H9 (cell line): ENCODE measurements at regions not wholly inside any gene's neighbourhood (a gene's known extent, or its start where the extent isn't known, plus 50 kb on each side); places are given as distances from the start of the nearest gene placed in this dataset.

Source experiments
- DNase-seq: peaks from one replicate; pipeline ENCODE4 v3.0.0-alpha.2; 2017
- H2AFZ ChIP-seq: one replicate; pipeline ENCODE4 v1.6.1; 2013; ENCODE audit warnings: mild to moderate bottlenecking, low read length, control low read depth, moderate library complexity
- H2AK5ac ChIP-seq: 2 replicates; pipeline ENCODE4 v1.6.1; 2013; ENCODE audit warnings: low read length, control low read depth, mixed read lengths; ENCODE audit not compliant: insufficient read length
- H2BK120ac ChIP-seq: one replicate; pipeline ENCODE4 v1.6.1; 2013; ENCODE audit warnings: low read depth, mild to moderate bottlenecking, low read length, control low read depth, inconsistent platforms; ENCODE audit not compliant: poor library complexity, severe bottlenecking
- H2BK12ac ChIP-seq: 2 replicates; pipeline ENCODE4 v1.6.1; 2013; ENCODE audit warnings: low read length, control low read depth, mixed read lengths, low read depth; ENCODE audit not compliant: insufficient read length
- H2BK15ac ChIP-seq: 2 replicates; pipeline ENCODE4 v1.6.1; 2013; ENCODE audit warnings: low read depth, low read length, control low read depth
- H2BK20ac ChIP-seq: one replicate; pipeline ENCODE4 v1.6.1; 2013; ENCODE audit warnings: low read depth, mild to moderate bottlenecking, low read length, control low read depth, inconsistent platforms; ENCODE audit not compliant: poor library complexity, severe bottlenecking
- H2BK5ac ChIP-seq: 2 replicates; pipeline ENCODE4 v1.6.1; 2013; ENCODE audit warnings: low read length, control low read depth, mixed read lengths; ENCODE audit not compliant: insufficient read length
- H3K14ac ChIP-seq: 2 replicates; pipeline ENCODE4 v1.6.1; 2013; ENCODE audit warnings: low read length, control low read depth; ENCODE audit not compliant: insufficient read depth
- H3K18ac ChIP-seq: 2 replicates; pipeline ENCODE4 v1.6.1; 2013; ENCODE audit warnings: low read depth, mild to moderate bottlenecking, mixed read lengths, low read length, control low read depth; ENCODE audit not compliant: insufficient read length
- H3K23ac ChIP-seq: 2 replicates; pipeline ENCODE4 v1.6.1; 2013; ENCODE audit warnings: low read length, control low read depth, mixed read lengths, low read depth; ENCODE audit not compliant: insufficient read length
- H3K23me2 ChIP-seq: 2 replicates; pipeline ENCODE4 v1.6.1; 2013; ENCODE audit warnings: low read depth, mild to moderate bottlenecking, mixed read lengths, low read length, control low read depth; ENCODE audit not compliant: insufficient read length, poor library complexity, severe bottlenecking
- H3K27ac ChIP-seq: 2 replicates; pipeline ENCODE4 v1.5.1; 2013; ENCODE audit warnings: low read length, control low read depth, mixed read lengths, low read depth; ENCODE audit not compliant: insufficient read length
- H3K27me3 ChIP-seq: 2 replicates; pipeline ENCODE4 v1.6.1; 2013; ENCODE audit warnings: low read length, control low read depth, inconsistent platforms; ENCODE audit not compliant: insufficient read depth
- H3K4ac ChIP-seq: 2 replicates; pipeline ENCODE4 v1.6.1; 2013; ENCODE audit warnings: low read depth, mild to moderate bottlenecking, control low read depth, inconsistent platforms, low read length, moderate library complexity
- H3K4me1 ChIP-seq: 2 replicates; pipeline ENCODE4 v1.6.1; 2013; ENCODE audit warnings: low read length, control low read depth, inconsistent platforms; ENCODE audit not compliant: insufficient read depth
- H3K4me2 ChIP-seq: 2 replicates; pipeline ENCODE4 v1.6.1; 2013; ENCODE audit warnings: low read length, control low read depth, mixed read lengths; ENCODE audit not compliant: insufficient read length, insufficient read depth
- H3K56ac ChIP-seq: 2 replicates; pipeline ENCODE4 v1.6.1; 2013; ENCODE audit warnings: low read depth, mild to moderate bottlenecking, mixed read lengths, low read length, control low read depth; ENCODE audit not compliant: insufficient read length
- H3K79me1 ChIP-seq: 2 replicates; pipeline ENCODE4 v1.6.1; 2013; ENCODE audit warnings: low read depth, mild to moderate bottlenecking, moderate library complexity, low read length, control low read depth, inconsistent platforms; ENCODE audit not compliant: insufficient read depth, poor library complexity, severe bottlenecking
- H3K79me2 ChIP-seq: 2 replicates; pipeline ENCODE4 v1.6.1; 2013; ENCODE audit warnings: low read length, control low read depth, inconsistent platforms; ENCODE audit not compliant: insufficient read depth
- H3K9ac ChIP-seq: 2 replicates; pipeline ENCODE4 v1.6.1; 2013; ENCODE audit warnings: low read length, control low read depth, mixed read lengths; ENCODE audit not compliant: insufficient read length; ENCODE audit errors: extremely low read depth
- H3K9me3 ChIP-seq: one replicate; pipeline ENCODE4 v1.6.1; 2013; ENCODE audit warnings: low read depth, low read length, inconsistent platforms; ENCODE audit not compliant: control insufficient read depth
- H3T11ph ChIP-seq: one replicate; pipeline ENCODE4 v1.6.1; 2013; ENCODE audit warnings: mild to moderate bottlenecking, low read length, control low read depth, inconsistent platforms
- H4K20me1 ChIP-seq: one replicate; pipeline ENCODE4 v1.6.1; 2013; ENCODE audit not compliant: control insufficient read depth, insufficient read length, insufficient read depth
- H4K5ac ChIP-seq: 2 replicates; pipeline ENCODE4 v1.6.1; 2013; ENCODE audit warnings: low read depth, mild to moderate bottlenecking, mixed read lengths, low read length, control low read depth; ENCODE audit not compliant: insufficient read length
- H4K8ac ChIP-seq: replicated peaks from 2 replicates; pipeline ENCODE4 v1.6.1; 2013; ENCODE audit warnings: low read length, control low read depth, mixed read lengths, low read depth; ENCODE audit not compliant: insufficient read length
- H4K91ac ChIP-seq: 2 replicates; pipeline ENCODE4 v1.6.1; 2013; ENCODE audit warnings: low read depth, mild to moderate bottlenecking, moderate library complexity, mixed read lengths, low read length, control low read depth; ENCODE audit not compliant: insufficient read length
- H3K27ac Mint-ChIP-seq, 3 experiments: 2 replicates in 2 of 3; 3 replicates in 1 of 3; pipeline ENCODE4 v1.8.0; 2020 to 2021; ENCODE audit warnings: mixed read lengths in 3 of 3, mild to moderate bottlenecking in 1 of 3, moderate library complexity in 1 of 3
- H3K27me3 Mint-ChIP-seq: 2 replicates; pipeline ENCODE4 v1.8.0; 2021; ENCODE audit warnings: low read depth, mild to moderate bottlenecking, moderate library complexity, mixed read lengths
- H3K36me3 Mint-ChIP-seq, 3 experiments: 2 replicates in 2 of 3; 3 replicates in 1 of 3; pipeline ENCODE4 v1.8.0; 2020 to 2021; ENCODE audit warnings: low read depth in 3 of 3, mixed read lengths in 3 of 3; ENCODE audit not compliant: insufficient read depth in 1 of 3
- H3K4me1 Mint-ChIP-seq, 2 experiments: 2 replicates each; pipeline ENCODE4 v1.8.0; 2020; ENCODE audit warnings: mixed read lengths in 2 of 2
- H3K4me3 Mint-ChIP-seq, 2 experiments: 2 replicates in 1 of 2; 3 replicates in 1 of 2; pipeline ENCODE4 v1.8.0; 2020 to 2021; ENCODE audit warnings: mild to moderate bottlenecking in 2 of 2, mixed read lengths in 2 of 2, moderate library complexity in 1 of 2
- H3K9me3 Mint-ChIP-seq, 2 experiments: 2 replicates in 1 of 2; 3 replicates in 1 of 2; pipeline ENCODE4 v1.8.0; 2020; ENCODE audit warnings: mild to moderate bottlenecking in 2 of 2, mixed read lengths in 2 of 2, moderate library complexity in 1 of 2
- WGBS: extraction: QIAGEN DNeasy Blood & Tissue Kit; methylation state at CpG from one replicate; pipeline ENCODE4 v1.1.7; 2013; ENCODE audit warnings: missing lambda C conversion rate, low lambda C conversion rate, mixed read lengths; ENCODE audit not compliant: insufficient read length; ENCODE audit errors: extremely low coverage; 5-methylcytosine and 5-hydroxymethylcytosine counted together
- TF ChIP-seq, protein P1 (sequence below): fragments of 200-600 bp; sonication (generic); conservative IDR thresholded peaks from 3 replicates; pipeline ENCODE4 v1.8.0; 2021; ENCODE audit warnings: antibody characterized with exemption, mild to moderate bottlenecking

DNA sequence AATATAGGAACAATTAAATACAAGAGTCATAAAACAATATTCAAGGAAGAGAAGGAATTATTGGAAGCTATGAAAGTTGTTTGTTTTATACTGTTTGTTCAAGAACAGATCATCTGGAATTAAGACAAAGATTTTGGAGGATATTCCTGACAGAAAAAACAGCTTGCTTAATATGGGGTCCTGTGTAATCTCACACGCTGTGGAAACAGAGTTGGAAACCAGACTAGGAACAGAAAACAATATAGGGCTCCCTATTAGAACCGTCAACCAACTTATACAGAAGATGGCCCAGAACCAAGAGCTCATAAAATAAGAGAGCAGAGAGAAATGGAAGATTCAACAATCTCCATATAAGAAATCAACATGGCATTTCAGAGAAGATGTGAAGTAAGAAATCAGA is 156.0 kb downstream of the PCDH18 start:
- no peak overlapping the region for H2AK5ac ChIP-seq
- no peak overlapping the region for H3K4ac ChIP-seq
- H3K18ac ChIP-seq = no peak overlapping the region
- H3K9me3 Mint-ChIP-seq = no peaks in the 10 kb centered on the region
- H3K4me3 Mint-ChIP-seq = no peak overlapping the region
- H3K56ac ChIP-seq = no peak overlapping the region
- no peaks in the 10 kb centered on the region for H3K79me1 ChIP-seq
- no peak for DNase-seq
- no peaks in the 10 kb centered on the region for H3K36me3 Mint-ChIP-seq
- H3K9me3 ChIP-seq = no peaks in the 10 kb centered on the region
- no peak overlapping the region for H3K27ac ChIP-seq
- no peak overlapping the region for H3T11ph ChIP-seq
- no peaks in the 10 kb centered on the region for H3K23me2 ChIP-seq
- no peaks in the 10 kb centered on the region for H4K20me1 ChIP-seq
- H2BK20ac ChIP-seq = no peak overlapping the region
- no CpG with 5 or more reads among the region's 2 CpGs for WGBS
- H2AFZ ChIP-seq = no peak overlapping the region
- H3K27me3 ChIP-seq = no peaks in the 10 kb centered on the region
- H3K27ac Mint-ChIP-seq = no peak overlapping the region
- no peak overlapping the region for H2BK12ac ChIP-seq
- H3K4me2 ChIP-seq = no peak overlapping the region
- H3K4me1 ChIP-seq = no peaks in the 10 kb centered on the region
- H4K8ac ChIP-seq = no peak overlapping the region
- no peak overlapping the region for H4K5ac ChIP-seq
- no peak overlapping the region for H3K9ac ChIP-seq
- H2BK15ac ChIP-seq = no peak overlapping the region
- no peaks in the 10 kb centered on the region for H3K79me2 ChIP-seq
- no peak overlapping the region for H3K23ac ChIP-seq
- no peak overlapping the region for H2BK120ac ChIP-seq
- TF ChIP-seq, protein P1, sequence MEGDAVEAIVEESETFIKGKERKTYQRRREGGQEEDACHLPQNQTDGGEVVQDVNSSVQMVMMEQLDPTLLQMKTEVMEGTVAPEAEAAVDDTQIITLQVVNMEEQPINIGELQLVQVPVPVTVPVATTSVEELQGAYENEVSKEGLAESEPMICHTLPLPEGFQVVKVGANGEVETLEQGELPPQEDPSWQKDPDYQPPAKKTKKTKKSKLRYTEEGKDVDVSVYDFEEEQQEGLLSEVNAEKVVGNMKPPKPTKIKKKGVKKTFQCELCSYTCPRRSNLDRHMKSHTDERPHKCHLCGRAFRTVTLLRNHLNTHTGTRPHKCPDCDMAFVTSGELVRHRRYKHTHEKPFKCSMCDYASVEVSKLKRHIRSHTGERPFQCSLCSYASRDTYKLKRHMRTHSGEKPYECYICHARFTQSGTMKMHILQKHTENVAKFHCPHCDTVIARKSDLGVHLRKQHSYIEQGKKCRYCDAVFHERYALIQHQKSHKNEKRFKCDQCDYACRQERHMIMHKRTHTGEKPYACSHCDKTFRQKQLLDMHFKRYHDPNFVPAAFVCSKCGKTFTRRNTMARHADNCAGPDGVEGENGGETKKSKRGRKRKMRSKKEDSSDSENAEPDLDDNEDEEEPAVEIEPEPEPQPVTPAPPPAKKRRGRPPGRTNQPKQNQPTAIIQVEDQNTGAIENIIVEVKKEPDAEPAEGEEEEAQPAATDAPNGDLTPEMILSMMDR = no peak
- no peak overlapping the region for H4K91ac ChIP-seq
- H3K14ac ChIP-seq = no peak overlapping the region
- peaks cover 0 to 8% of the 10 kb centered on the region in 2 experiments; a peak in 2 of 4 replicates for H3K4me1 Mint-ChIP-seq
- H2BK5ac ChIP-seq = no peak overlapping the region
- H3K27me3 Mint-ChIP-seq = no peaks in the 10 kb centered on the region
